ENCODE measurements at regions not wholly inside any gene's neighbourhood (a gene's known extent, or its start where the extent isn't known, plus 50 kb on each side); places are given as distances from the start of the nearest gene placed in this dataset.
"Not testable (repeated sequence)": the region's sequence is repeated elsewhere in the genome, so short reads cannot be mapped to it uniquely, and the experiment has no call there.

DNA sequence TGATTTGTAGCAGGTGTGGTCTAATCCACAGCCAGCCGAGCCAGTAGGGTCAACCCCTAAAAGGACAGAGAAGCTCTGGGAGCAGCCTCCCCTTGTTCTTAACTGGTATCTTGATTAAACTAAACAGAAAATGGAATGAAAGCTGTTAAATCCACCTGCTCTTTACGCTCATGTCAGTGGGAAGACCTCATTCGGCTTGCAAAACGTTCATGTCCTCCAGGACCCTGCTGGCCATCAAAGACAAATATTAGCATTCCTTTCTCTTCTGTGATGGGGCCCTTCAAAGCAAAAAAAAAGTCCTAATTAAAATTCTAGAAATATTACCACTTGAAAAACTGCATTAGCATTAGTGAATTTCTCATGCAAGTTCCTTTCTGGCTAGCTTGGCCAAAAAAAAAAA is 355.0 kb downstream of the ANAPC1 start:
- not testable (repeated sequence) for H3K36me3 Mint-ChIP-seq (ENCODE audit: low read depth); H3K4me3 Mint-ChIP-seq; H3K9me3 Mint-ChIP-seq; H3K27ac Mint-ChIP-seq; H3K27me3 Mint-ChIP-seq (ENCODE audit: low read depth)
- H3K4me1 Mint-ChIP-seq (ENCODE audit: low read depth), result peaks cover 15% of the 10 kb centered on the region

GRCh38 chr2:111530239-111530965 is 353.6 kb downstream of the ANAPC1 start:
- H3K27me3 Mint-ChIP-seq (ENCODE audit: low read depth); H3K9me3 Mint-ChIP-seq; H3K36me3 Mint-ChIP-seq (ENCODE audit: low read depth); H3K4me3 Mint-ChIP-seq: not testable (repeated sequence)
- Mint-ChIP-seq H3K4me1 (ENCODE audit: low read depth) (peaks cover 25% of the 10 kb centered on the region), H3K27ac (peak overlapping the region; percentile 36)

DNA sequence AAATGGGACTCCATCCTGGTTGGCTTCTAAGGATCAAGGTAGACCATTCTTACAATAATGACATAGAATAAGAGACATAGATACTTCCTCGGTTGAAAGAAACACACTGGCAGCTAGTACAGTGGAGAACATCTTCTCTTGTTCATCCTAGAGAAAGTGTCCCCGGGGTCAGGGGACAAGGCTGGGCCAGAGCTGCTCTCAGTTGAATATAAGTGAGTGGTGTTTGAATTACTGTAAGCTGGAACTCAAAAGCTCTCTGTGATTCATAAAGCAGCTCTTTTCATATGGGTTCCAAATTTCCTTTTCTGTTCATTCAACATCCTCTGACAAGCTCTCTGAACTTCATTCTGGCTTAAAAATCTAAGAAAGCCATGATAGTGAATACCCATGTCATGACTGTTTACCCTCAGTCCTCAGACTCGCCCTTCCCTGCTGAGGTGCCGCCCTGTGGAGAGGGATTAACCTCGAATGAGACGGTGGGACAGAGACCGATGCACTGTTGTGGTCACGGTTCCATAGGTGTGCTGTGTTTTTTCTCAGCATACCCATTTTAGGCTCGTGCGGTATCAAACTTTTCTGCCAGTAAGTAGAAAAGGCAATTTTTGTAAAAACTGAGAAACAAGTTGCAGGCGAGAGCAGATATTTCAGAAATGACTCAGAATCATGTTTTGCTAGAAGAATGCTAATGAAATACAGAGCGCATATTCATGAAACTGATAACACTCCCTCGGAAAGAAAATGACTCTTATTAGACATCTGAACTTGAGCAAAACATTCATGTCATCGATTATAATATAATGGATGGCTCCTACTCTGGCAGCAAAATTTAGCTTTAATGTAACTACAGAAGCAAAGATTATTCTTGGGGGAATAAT is 351.1 kb downstream of the ANAPC1 start:
- H3K36me3 Mint-ChIP-seq (ENCODE audit: low read depth), result peaks cover 15% of the 10 kb centered on the region
- H3K4me1 Mint-ChIP-seq (ENCODE audit: low read depth), result peaks cover 38% of the 10 kb centered on the region
- peak overlapping the region; percentile 68 for H3K4me3 Mint-ChIP-seq
- H3K27ac Mint-ChIP-seq, result peak overlapping the region; percentile 98
- H3K9me3 Mint-ChIP-seq; H3K27me3 Mint-ChIP-seq (ENCODE audit: low read depth): not testable (repeated sequence)

DNA sequence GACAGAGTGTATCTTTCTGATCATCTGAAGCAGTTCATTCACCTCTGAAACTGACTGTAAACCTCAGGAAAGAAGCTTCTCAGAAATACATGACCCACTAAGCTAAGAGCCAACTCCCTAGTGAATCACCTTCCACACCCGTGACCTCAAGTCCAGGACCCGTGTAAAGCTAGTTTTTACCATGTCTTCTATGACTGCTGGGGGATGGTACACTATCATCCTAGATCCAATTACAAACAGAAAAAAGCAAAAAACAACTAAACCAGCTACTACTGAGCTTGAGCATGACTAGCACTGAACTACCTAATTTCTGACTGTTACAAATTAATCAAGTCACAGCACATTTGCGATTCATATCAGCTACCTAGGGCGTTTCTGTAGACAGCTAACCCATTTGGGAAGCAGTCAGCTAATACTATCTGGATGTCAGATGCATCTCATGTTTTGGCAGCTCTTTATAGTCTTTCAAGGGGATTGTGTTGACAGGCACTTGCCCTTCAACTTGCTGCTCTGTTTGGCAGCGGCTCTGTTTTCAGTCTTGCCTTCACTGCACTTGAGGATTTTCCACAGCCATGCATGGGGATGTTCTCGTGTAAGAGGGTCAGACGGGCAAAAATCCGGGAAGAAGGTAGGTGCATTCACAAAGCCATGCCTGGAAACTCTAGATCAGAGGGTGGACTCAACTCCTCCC is 350.3 kb downstream of the ANAPC1 start:
- Mint-ChIP-seq H3K36me3 (ENCODE audit: low read depth) (peaks cover 15% of the 10 kb centered on the region), H3K4me3 (peak overlapping the region; percentile 63), H3K4me1 (ENCODE audit: low read depth) (peaks cover 36% of the 10 kb centered on the region), H3K27ac (peak overlapping the region; percentile 94)
- not testable (repeated sequence) for H3K9me3 Mint-ChIP-seq; H3K27me3 Mint-ChIP-seq (ENCODE audit: low read depth)

DNA sequence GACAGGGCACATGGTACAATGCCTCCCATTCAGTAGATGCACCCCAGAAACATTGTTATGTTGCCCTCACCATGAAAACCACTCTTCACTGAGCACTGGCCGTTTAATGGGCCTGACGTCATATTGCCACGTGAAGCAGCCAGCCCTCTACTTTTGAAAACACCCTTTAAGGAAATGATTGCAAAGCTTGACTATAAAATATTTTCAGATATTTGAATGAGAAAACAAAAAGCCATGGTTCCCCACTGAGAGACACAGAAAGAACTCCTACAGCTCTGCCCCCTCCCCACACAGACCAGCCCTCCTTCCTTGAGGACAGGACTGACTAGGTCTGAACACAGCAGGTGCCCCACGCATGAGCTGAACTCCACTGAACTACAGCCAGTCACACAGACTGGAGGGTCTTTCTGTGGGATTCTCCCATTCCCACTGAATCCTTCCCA is 349.1 kb downstream of the ANAPC1 start:
- H3K4me1 Mint-ChIP-seq (ENCODE audit: low read depth), result peaks cover 36% of the 10 kb centered on the region
- H3K36me3 Mint-ChIP-seq (ENCODE audit: low read depth), result peaks cover 15% of the 10 kb centered on the region
- H3K4me3 Mint-ChIP-seq, result peak overlapping the region; percentile 51
- H3K27ac Mint-ChIP-seq, result peak overlapping the region; percentile 84
- H3K9me3 Mint-ChIP-seq, result peaks cover 3% of the 10 kb centered on the region
- H3K27me3 Mint-ChIP-seq (ENCODE audit: low read depth), result no peaks in the 10 kb centered on the region

GRCh38 chr2:111535404-111535803 is 348.6 kb downstream of the ANAPC1 start:
- Mint-ChIP-seq H3K9me3 (peaks cover 3% of the 10 kb centered on the region), H3K27ac (peak overlapping the region; percentile 84), H3K4me3 (peak overlapping the region; percentile 63), H3K27me3 (ENCODE audit: low read depth) (no peaks in the 10 kb centered on the region), H3K4me1 (ENCODE audit: low read depth) (peaks cover 36% of the 10 kb centered on the region), H3K36me3 (ENCODE audit: low read depth) (peaks cover 15% of the 10 kb centered on the region)

DNA sequence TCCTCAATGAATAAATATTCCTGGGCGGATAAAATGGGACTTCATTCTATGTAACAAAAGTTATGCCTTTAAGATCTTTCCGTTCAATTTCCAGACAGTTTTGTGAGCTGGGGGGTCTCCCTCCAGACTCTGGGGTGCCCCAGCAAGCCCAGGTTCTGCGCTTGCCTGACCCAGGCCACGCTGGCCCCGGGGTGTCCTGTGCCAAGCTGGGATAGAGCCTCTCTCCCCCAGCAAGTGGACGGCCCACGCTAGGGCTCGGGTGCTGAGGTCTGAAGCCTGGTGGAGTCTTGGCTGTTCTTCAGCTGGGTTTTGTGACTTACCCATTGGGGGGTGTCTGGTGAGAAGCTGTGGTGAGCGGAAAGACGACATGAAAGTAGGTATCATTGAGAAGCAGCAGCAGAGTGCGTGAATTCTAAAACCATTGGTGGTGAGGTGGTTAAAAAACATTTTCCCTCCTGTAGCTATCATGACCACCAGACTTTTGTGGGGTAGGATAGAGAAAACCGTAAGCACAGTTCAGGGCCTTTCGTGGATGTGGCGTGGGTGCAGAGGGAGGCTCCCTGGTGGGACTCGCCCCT is 346.8 kb downstream of the ANAPC1 start:
- peaks cover 3% of the 10 kb centered on the region for H3K9me3 Mint-ChIP-seq
- H3K4me1 Mint-ChIP-seq (ENCODE audit: low read depth), result peaks cover 35% of the 10 kb centered on the region
- no peak overlapping the region for H3K27ac Mint-ChIP-seq
- peaks cover 15% of the 10 kb centered on the region for H3K36me3 Mint-ChIP-seq (ENCODE audit: low read depth)
- H3K4me3 Mint-ChIP-seq, result no peak overlapping the region
- H3K27me3 Mint-ChIP-seq (ENCODE audit: low read depth), result no peaks in the 10 kb centered on the region

- H3K27me3 Mint-ChIP-seq (ENCODE audit: low read depth); H3K27ac Mint-ChIP-seq; H3K9me3 Mint-ChIP-seq; H3K4me3 Mint-ChIP-seq: not testable (repeated sequence)
- Mint-ChIP-seq H3K4me1 (ENCODE audit: low read depth) (peaks cover 19% of the 10 kb centered on the region), H3K36me3 (ENCODE audit: low read depth) (peaks cover 18% of the 10 kb centered on the region)
These were observed 344.0 kb downstream of the ANAPC1 start for GRCh38 chr2:111539991-111540390.

GRCh38 chr2:111542120-111542774 is 341.7 kb downstream of the ANAPC1 start:
- H3K4me3 Mint-ChIP-seq; H3K27ac Mint-ChIP-seq; H3K9me3 Mint-ChIP-seq; H3K4me1 Mint-ChIP-seq (ENCODE audit: low read depth); H3K27me3 Mint-ChIP-seq (ENCODE audit: low read depth); H3K36me3 Mint-ChIP-seq (ENCODE audit: low read depth): not testable (repeated sequence)

DNA sequence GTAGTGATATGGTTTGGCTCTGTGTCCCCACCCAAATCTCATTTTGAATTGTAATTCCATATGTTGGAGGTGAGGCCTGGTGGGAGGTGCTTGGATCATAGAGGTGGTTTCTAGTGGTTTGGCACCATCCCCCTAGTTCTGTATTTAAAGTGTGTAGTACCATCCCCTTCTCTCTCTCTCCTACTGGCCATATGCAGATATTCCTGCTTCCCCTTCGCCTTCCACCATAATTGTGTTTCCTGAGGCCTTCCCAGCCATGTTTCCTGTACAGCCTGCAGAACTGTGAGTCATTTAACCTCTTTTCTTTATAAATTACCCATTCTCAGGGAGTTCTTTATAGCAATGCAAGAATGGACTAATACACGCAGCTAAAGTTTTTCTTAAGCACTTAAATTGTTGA is 340.0 kb downstream of the ANAPC1 start:
- not testable (repeated sequence) for H3K9me3 Mint-ChIP-seq; H3K27me3 Mint-ChIP-seq (ENCODE audit: low read depth); H3K36me3 Mint-ChIP-seq (ENCODE audit: low read depth); H3K27ac Mint-ChIP-seq; H3K4me3 Mint-ChIP-seq; H3K4me1 Mint-ChIP-seq (ENCODE audit: low read depth)

DNA sequence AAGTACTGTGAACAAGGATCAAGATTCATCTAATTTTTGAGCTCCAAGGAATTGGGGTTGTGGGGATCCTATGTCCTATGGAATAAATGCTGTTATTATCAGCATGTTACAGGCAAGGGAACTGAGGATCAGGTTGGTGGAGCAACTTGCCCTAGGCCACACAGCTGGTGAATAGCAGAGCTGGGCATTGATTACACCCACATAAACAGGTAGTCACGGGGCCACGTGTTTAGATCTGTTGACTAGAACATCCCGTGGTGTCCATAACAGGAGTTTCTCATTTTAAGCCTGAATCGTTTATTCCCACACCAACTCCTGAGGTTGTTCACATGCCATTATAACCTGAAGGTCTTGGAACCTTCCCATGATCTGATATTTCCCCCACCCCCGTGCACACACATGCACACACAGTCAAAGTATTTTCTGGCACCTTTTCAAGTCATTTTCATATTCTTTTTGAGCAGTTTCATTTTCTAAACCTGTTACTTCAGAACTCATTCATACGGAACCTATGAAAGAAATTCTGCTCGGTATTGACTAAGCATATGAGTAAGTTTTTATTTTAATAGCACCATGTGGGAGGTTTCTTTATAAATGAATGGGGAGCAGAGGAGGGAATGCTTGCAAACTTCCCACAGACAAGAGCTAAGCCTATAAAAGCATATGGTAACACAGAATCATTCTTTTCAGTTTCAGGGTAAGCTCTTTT is 338.1 kb downstream of the ANAPC1 start:
- not testable (repeated sequence) for H3K9me3 Mint-ChIP-seq

GRCh38 chr2:111546578-111546977 is 337.4 kb downstream of the ANAPC1 start:
- H3K27me3 Mint-ChIP-seq (ENCODE audit: low read depth); H3K36me3 Mint-ChIP-seq (ENCODE audit: low read depth); H3K4me1 Mint-ChIP-seq (ENCODE audit: low read depth); H3K4me3 Mint-ChIP-seq; H3K9me3 Mint-ChIP-seq; H3K27ac Mint-ChIP-seq: not testable (repeated sequence)

More for the DNA sequence above, 338.1 kb downstream of the ANAPC1 start:
- H3K27me3 Mint-ChIP-seq (ENCODE audit: low read depth); H3K4me1 Mint-ChIP-seq (ENCODE audit: low read depth); H3K4me3 Mint-ChIP-seq; H3K27ac Mint-ChIP-seq; H3K36me3 Mint-ChIP-seq (ENCODE audit: low read depth): not testable (repeated sequence)

DNA sequence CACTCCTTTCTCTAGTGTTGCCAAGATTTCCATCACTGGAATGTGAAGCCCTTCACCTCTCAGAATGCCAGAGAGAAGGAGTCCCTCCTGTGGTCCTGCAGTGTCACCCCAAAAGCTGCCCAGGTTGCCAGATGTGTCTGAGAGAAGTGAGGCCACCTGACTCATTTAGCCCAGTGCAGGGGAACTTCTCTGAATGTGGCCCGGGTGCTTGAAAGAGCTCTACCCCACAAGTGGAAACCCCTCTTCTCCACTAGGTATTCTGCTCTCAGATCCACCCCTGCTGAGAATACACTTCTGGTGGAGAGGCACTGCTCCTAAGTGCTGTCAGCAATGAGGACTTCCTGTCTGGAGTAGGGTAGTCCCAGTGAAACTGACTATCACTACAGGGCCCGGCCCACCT is 334.8 kb downstream of the ANAPC1 start:
- not testable (repeated sequence) for H3K4me1 Mint-ChIP-seq (ENCODE audit: low read depth); H3K27ac Mint-ChIP-seq; H3K36me3 Mint-ChIP-seq (ENCODE audit: low read depth); H3K9me3 Mint-ChIP-seq; H3K27me3 Mint-ChIP-seq (ENCODE audit: low read depth); H3K4me3 Mint-ChIP-seq

DNA sequence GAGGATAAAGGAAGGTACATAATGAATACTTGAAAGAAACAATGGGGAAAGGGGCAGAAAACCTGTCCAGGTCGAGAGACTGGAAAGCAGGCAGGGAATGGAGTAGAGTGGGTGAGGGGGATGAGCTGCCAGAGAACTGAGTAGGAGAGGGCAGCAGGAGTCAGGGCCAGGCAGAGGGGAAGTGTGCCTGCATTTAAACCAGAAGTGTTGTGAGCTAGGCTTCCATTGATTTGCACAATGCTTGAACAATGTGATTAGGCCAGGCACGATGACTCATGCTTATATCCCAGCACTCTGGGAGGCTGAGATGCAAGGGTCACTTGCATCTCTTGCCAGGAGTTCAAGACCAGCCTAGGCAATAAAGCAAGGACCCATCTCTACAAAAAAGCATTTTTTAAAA is 332.6 kb downstream of the ANAPC1 start:
- not testable (repeated sequence) for H3K9me3 Mint-ChIP-seq; H3K27me3 Mint-ChIP-seq (ENCODE audit: low read depth); H3K4me3 Mint-ChIP-seq; H3K4me1 Mint-ChIP-seq (ENCODE audit: low read depth); H3K36me3 Mint-ChIP-seq (ENCODE audit: low read depth); H3K27ac Mint-ChIP-seq

Measured in T-helper 1 cell treated with Interleukin-12 subunit alpha and Interleukin-12 subunit beta and Interleukin-4 antibody, amounts not matched to agents 30 μg/mL and 1 μg/mL, for 36 hours (primary cell).